ENCODE measurements at regions not wholly inside any gene's neighbourhood (a gene's known extent, or its start where the extent isn't known, plus 50 kb on each side); places are given as distances from the start of the nearest gene placed in this dataset.

GRCh38 chr2:160907738-160908137, 252.5 kb upstream of the TANK start:
- TF ChIP-seq CTCF (IDR thresholded peaks at IDR 0.05; ENCODE audit: low read depth, low read length): no peak
- Histone ChIP-seq H3K4me1 (no peaks in the 10 kb centered on the region), H3K27me3 (no peaks in the 10 kb centered on the region), H3K9me3 (no peaks in the 10 kb centered on the region), H3K4me3 (ENCODE audit: low read depth, low read length) (no peak overlapping the region), H3K36me3 (no peaks in the 10 kb centered on the region)
- DNase-seq: no peak

- no peaks in the 10 kb centered on the region for H3K36me3 ChIP-seq
- no peaks in the 10 kb centered on the region for H3K27me3 ChIP-seq
- no peaks in the 10 kb centered on the region for H3K4me1 ChIP-seq
- no peaks in the 10 kb centered on the region for H3K9me3 ChIP-seq
- DNase-seq: no peak
- no peak for TF ChIP-seq CTCF (IDR thresholded peaks at IDR 0.05; ENCODE audit: low read depth, low read length)
- no peak overlapping the region for H3K4me3 ChIP-seq (ENCODE audit: low read depth, low read length)
Measured at GRCh38 chr2:160908157-160908556, 252.1 kb upstream of the TANK start.

GRCh38 chr2:160909781-160910242, 250.4 kb upstream of the TANK start:
- no peaks in the 10 kb centered on the region for H3K4me1 ChIP-seq
- no peaks in the 10 kb centered on the region for H3K36me3 ChIP-seq
- no peak for DNase-seq
- TF ChIP-seq CTCF (IDR thresholded peaks at IDR 0.05; ENCODE audit: low read depth, low read length): no peak
- H3K9me3 ChIP-seq: no peaks in the 10 kb centered on the region
- H3K4me3 ChIP-seq (ENCODE audit: low read depth, low read length): no peak overlapping the region
- H3K27me3 ChIP-seq: no peaks in the 10 kb centered on the region

GRCh38 chr2:160910681-160911080, 249.5 kb upstream of the TANK start:
- Histone ChIP-seq H3K4me3 (ENCODE audit: low read depth, low read length) (no peak overlapping the region), H3K9me3 (no peaks in the 10 kb centered on the region), H3K27me3 (no peaks in the 10 kb centered on the region), H3K36me3 (no peaks in the 10 kb centered on the region), H3K4me1 (no peaks in the 10 kb centered on the region)
- TF ChIP-seq CTCF (IDR thresholded peaks at IDR 0.05; ENCODE audit: low read depth, low read length): no peak
- no peak for DNase-seq

GRCh38 chr2:160911258-160911657, 249.0 kb upstream of the TANK start:
- TF ChIP-seq CTCF (IDR thresholded peaks at IDR 0.05; ENCODE audit: low read depth, low read length): no peak
- H3K4me3 ChIP-seq (ENCODE audit: low read depth, low read length): no peak overlapping the region
- no peak for DNase-seq

GRCh38 chr2:160912276-160912675, 248.0 kb upstream of the TANK start:
- no peak overlapping the region for H3K4me3 ChIP-seq (ENCODE audit: low read depth, low read length)
- H3K36me3 ChIP-seq: no peaks in the 10 kb centered on the region
- no peaks in the 10 kb centered on the region for H3K9me3 ChIP-seq
- H3K27me3 ChIP-seq: no peaks in the 10 kb centered on the region
- no peak for TF ChIP-seq CTCF (IDR thresholded peaks at IDR 0.05; ENCODE audit: low read depth, low read length)
- DNase-seq: no peak
- H3K4me1 ChIP-seq: no peaks in the 10 kb centered on the region

More at GRCh38 chr2:160911258-160911657, 249.0 kb upstream of the TANK start:
- Histone ChIP-seq H3K9me3 (no peaks in the 10 kb centered on the region), H3K36me3 (no peaks in the 10 kb centered on the region), H3K27me3 (no peaks in the 10 kb centered on the region), H3K4me1 (no peaks in the 10 kb centered on the region)

Data from BE2C (cell line).